ENCODE measurements at regions not wholly inside any gene's neighbourhood (a gene's known extent, or its start where the extent isn't known, plus 50 kb on each side); places are given as distances from the start of the nearest gene placed in this dataset.

DNA sequence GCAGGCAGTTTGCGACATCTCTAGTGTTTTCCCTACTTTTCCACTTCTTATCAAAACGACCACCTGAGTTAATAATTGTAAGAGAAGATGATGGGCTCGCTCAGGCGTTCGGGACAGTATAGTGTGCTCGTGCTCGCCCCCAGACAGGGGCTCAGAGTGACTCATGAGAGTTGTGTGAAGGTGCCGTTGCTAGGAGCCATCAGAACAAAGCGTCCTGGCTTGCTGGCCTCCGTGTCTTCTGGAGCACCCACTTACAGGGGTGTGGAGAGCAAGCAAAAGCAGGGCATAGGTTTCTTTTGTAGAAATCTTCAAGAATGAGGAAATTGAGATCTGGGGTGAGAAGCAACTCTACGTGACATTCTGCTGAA, 73.0 kb upstream of the ADGRG2 start:
- no peak for TF ChIP-seq TEAD4 (IDR thresholded peaks at IDR 0.05)
- no peak for TF ChIP-seq CREB1 (IDR thresholded peaks at IDR 0.05; ENCODE audit: low read depth)
- TF ChIP-seq, protein P1, sequence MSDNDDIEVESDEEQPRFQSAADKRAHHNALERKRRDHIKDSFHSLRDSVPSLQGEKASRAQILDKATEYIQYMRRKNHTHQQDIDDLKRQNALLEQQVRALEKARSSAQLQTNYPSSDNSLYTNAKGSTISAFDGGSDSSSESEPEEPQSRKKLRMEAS (IDR thresholded peaks at IDR 0.05): no peak
- TF ChIP-seq CEBPB (IDR thresholded peaks at IDR 0.05): no peak
- no peak for TF ChIP-seq RAD21 (IDR thresholded peaks at IDR 0.05; ENCODE audit: low read depth)
- TF ChIP-seq, protein P2, sequence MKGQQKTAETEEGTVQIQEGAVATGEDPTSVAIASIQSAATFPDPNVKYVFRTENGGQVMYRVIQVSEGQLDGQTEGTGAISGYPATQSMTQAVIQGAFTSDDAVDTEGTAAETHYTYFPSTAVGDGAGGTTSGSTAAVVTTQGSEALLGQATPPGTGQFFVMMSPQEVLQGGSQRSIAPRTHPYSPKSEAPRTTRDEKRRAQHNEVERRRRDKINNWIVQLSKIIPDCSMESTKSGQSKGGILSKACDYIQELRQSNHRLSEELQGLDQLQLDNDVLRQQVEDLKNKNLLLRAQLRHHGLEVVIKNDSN (IDR thresholded peaks at IDR 0.05): no peak
- TF ChIP-seq, protein P3, sequence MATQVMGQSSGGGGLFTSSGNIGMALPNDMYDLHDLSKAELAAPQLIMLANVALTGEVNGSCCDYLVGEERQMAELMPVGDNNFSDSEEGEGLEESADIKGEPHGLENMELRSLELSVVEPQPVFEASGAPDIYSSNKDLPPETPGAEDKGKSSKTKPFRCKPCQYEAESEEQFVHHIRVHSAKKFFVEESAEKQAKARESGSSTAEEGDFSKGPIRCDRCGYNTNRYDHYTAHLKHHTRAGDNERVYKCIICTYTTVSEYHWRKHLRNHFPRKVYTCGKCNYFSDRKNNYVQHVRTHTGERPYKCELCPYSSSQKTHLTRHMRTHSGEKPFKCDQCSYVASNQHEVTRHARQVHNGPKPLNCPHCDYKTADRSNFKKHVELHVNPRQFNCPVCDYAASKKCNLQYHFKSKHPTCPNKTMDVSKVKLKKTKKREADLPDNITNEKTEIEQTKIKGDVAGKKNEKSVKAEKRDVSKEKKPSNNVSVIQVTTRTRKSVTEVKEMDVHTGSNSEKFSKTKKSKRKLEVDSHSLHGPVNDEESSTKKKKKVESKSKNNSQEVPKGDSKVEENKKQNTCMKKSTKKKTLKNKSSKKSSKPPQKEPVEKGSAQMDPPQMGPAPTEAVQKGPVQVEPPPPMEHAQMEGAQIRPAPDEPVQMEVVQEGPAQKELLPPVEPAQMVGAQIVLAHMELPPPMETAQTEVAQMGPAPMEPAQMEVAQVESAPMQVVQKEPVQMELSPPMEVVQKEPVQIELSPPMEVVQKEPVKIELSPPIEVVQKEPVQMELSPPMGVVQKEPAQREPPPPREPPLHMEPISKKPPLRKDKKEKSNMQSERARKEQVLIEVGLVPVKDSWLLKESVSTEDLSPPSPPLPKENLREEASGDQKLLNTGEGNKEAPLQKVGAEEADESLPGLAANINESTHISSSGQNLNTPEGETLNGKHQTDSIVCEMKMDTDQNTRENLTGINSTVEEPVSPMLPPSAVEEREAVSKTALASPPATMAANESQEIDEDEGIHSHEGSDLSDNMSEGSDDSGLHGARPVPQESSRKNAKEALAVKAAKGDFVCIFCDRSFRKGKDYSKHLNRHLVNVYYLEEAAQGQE (IDR thresholded peaks at IDR 0.05; ENCODE audit: low read depth): no peak
- no peak for TF ChIP-seq EP300 (IDR thresholded peaks at IDR 0.05; ENCODE audit: borderline replicate concordance)
- no peak for TF ChIP-seq NFIC (IDR thresholded peaks at IDR 0.05)
